CD1c-positive myeloid dendritic cell (primary cell): ENCODE measurements at regions not wholly inside any gene's neighbourhood (a gene's known extent, or its start where the extent isn't known, plus 50 kb on each side); places are given as distances from the start of the nearest gene placed in this dataset.
"Not testable (repeated sequence)": the region's sequence is repeated elsewhere in the genome, so short reads cannot be mapped to it uniquely, and the experiment has no call there.

ENCODE experiments used
- DNase-seq: peaks from one replicate; pipeline ENCODE4 v3.0.0-alpha.2; 2016; ENCODE audit errors: extremely low spot score

- DNase-seq: no peak
Measured at GRCh38 chr18:22043837-22044236, 125.6 kb upstream of the GATA6 start.

DNA sequence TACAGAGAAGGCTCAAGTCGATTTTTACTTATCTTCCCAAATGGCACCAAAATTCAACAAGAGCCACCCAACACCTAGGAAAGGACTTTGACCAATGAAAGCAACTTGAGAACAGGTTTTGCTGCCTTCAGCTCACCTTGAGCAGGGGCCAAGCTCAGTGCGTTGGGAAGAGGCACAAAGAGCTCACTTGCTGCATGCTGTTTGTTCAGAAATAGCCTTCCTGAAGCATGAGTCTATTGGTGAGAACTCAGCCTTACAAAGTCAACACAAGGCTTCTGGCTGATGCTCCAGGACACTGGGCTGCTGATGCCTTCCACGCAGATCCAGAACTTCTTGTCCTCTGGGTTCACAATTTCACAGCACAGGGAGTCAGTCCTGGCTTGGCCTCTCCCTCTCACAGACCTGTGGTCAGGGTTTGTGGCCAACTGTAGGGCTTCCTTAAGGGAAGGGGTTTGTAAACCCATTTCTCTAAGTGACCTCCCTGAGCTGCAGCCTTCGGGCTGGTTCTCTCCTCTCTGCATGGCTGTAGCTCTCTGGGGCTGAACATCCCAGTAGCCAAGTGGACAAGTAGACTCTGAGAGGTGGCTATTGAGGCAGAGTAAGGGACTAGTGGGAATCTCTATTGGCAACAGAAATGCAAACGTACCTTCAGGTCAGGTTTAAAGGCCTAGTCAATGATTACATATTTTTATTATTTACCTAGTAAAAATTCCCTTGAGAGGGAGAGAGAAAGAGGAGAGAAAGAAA, 124.7 kb upstream of the GATA6 start:
- DNase-seq: no peak

DNA sequence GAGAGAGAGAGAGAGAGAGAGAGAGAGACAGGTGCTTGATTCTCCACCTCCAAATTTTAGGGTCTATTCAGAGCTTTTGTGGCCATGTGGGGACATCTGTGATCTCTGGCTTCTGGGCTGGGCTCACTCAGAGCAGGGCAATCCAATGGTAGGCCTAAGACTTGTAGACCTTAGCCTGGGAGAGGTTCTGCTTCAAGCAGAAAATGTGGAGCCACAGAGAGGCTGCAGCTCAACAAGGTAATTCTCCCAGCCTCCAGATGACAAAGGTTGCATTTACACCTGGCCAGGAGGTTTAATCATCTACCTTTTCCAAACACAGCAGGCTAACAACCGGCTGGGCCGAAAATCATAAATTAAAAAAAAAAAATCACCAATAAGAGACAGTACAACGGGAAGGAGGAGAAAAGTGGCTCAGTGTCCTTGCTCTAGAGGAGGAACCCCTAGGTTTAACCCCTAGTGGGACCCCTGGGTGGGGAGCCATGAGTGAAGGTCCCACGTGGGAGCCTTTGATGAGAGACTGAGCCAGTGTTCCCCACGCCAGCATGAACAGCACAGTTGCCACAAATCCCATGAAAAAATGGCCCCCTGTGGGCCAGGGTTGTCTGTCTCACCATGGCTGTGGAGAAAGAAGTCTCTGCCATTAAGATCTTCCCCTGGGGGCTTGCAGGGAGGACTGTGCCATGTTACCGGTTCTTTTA, 124.0 kb upstream of the GATA6 start:
- no peak for DNase-seq

DNA sequence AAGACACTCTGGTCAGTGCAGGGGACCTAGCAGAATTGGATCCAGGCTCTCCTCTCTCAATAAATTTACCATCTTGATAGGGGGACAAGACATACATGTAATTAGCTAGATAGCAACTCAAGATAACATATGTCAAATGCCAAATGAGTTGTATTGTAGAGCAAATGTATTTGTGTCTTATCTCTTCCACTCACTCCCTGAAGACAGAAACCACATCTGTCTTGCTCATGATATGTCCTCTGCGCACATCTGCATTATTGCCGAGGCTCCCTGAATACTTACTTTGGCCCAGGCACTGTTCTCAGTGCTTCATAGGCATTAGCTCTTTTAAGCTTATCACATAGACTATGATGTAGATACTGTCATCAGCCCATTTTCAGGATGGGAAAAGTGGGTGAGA, 122.9 kb upstream of the GATA6 start:
- no peak for DNase-seq

DNA sequence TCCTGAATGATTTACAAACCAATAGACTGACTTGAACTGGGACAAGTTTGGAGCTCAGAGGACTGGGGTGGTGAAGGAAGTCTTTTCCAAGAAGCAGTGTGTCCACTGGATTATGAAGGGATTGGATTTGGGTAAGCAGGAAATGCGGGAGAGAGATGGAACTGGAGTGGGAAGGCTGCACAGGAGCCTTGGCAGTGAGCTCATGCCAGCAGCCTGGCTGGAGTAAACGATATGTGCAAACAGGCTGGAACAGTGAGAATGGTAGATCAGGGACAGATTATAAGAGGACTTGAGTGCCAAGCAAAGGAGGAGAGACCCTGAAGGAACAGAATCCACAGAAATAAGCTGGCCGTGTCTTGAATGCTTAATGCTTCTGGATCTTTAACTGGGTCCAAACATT, 121.9 kb upstream of the GATA6 start:
- no peak for DNase-seq

DNA sequence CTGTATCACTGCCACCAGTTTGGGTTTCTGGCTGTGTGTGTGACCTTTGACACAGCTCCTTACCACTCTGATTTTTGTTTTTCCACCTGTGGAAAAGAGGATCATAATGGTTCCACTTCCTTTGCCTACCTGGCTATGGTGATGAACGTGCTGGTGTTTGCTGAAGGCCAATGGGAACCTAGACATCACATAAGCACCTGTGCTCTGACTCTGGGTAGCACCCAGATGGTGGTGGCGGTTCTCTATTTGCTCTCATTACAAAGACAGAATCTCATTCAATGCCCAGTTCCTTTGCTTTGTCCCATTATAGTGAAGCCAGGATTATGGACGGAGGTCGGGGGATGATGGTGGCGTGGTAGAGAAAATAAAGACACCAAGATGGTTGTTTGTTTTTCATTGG, 121.2 kb upstream of the GATA6 start:
- no peak for DNase-seq

DNA sequence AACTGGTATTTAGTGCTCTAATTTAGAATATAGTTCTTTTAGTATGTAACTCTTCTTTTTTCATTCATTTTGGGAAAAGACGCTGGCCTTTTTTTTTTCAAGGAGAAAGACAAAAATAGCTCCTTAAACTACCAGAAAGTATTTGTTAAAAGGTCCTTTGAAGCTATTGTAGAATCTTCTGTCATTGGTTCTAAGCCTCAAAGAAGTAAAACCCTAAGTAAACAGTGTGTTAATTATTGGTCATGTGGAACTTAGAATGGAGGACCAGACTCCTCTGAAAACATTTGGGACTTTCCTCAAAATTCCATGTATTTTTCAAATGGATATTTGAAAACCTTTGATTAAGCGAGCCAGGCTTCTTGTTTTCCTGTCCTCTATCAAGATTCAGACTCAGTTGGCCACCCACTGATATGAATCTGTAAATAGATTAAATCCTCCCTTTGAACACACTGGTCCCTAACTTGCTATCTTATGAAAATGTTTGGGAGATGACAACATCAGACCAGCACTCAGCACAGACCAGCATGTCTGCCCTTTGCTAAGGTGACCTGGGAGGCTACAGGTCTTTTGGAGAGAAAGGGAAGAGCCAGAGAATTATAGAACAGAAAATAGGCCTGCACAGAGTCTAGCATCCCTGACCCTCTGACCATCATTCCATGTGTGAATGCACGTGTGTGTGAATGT, 120.3 kb upstream of the GATA6 start:
- no peak for DNase-seq

DNA sequence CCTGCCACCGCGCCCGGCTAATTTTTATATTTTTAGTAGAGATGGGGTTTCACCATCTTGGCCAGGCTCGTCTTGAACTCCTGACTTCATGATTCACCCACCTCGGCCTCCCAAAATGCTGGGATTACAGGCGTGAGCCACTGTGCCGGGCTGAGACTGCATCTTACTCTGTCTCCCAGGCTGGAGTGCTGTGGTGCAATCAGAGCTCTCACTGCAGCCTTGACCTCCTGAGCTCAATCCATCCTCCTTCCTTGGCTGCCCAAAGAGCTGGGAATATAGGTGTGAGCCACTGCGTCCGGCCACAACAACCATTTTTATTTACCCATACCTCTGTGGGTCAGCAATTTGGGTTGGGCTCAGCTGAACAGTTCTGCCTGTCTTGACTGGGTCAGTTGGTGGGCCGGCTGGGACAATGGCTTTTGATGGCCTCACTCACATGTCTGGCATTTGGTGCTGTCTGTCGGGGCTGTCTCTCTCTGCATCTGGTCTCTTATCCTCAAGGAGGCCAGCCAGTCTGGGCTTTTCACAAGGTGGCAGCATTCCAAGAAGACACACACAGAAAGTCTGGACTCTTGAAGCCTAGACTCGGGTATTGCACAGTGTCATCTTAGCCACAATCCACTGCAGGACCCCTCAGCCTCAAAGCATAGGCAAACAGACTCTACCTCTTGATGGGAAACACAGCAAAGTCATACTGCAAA, 116.8 kb upstream of the GATA6 start:
- DNase-seq: no peak

- DNase-seq: no peak
Measured at GRCh38 chr18:22055466-22056238, 113.7 kb upstream of the GATA6 start.

GRCh38 chr18:22056950-22057349, 112.4 kb upstream of the GATA6 start:
- DNase-seq: no peak

DNA sequence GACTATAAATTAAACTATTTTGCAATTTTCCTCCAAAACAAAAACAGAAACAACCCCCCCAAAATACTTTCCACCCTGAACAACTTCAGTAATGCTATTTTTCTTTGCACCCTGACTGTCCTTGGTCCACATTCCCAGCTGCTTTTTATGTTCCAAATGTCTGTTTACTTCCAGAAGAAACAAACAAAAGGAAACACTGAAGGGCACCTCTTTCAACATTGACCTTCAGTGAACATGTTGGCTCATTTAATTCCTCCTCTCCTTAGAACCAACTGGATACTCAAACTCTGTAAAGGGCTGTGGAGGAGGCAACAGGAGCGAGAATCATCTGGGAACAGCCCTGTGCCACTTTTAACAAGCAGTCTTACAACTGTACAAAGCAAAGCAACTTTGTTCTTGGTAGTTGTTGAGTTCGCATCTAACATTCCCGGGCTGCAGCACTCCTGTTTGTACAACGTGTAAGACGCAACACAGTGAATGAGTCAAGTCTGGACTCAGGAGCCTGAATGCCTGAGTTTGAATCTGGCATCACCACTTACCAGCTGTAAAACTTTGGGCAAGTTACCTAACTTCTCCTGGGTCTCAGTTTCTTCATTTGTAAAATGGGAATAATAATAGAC, 111.4 kb upstream of the GATA6 start:
- no peak for DNase-seq

DNA sequence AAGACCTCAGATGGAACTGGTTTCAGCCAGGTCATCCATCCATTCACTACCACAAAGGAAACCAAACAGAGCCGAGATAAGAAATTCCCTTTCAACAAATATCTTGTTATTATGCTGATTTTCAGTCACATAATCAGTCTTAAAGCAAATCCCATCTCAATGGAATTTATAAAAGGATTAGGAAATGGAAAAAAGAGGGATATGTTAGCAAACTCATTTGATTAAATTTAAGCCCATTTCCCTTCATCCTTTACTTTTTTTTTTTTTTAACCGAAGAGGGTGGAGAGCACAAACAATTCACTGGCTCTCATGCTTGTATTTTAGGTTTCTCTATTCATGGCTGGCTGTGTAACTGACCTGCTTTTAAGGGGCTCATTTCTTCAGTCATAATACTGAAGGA, 109.0 kb upstream of the GATA6 start:
- DNase-seq: no peak

DNA sequence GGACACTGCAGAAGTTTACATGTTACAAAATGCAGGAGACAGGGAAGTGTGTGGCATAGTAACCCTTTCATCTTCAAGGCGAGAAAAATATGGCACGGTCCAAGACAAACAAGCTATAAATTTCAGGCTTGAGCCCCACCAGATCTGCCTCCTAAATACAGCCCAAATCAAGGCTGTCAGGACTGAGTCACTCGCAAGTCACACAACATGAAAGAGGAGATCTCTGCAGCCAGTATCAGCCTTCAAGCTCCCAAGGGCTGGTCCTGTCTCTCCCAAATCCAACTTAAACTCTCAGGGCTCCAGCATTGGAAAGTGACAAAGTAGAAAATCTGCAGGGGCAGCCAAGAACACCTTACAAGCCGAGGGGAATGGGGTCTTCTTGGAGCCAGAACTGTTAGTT, 106.3 kb upstream of the GATA6 start:
- DNase-seq: no peak

- no peak for DNase-seq
Measured at GRCh38 chr18:22063672-22064071, 105.7 kb upstream of the GATA6 start.

DNA sequence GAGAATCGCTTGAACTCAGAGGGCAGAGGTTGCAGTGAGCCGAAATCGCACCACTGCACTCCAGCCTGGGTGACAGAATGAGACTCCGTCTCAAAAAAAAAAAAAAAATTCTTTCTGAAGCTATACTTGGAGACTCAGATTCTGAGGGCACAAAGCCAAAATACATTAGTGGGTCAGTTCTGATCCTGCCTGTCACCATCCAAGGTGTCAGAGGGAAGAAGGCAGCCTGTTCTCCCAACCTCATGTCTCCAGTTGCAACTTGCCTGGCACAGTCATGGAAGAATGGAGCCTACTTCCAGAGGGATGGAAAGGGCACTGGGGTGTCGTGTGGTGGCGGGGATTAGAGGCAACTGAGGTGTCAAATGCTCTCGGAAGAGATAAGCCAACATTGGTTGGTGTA, 104.8 kb upstream of the GATA6 start:
- DNase-seq: no peak

GRCh38 chr18:22065311-22065710, 104.1 kb upstream of the GATA6 start:
- no peak for DNase-seq

DNA sequence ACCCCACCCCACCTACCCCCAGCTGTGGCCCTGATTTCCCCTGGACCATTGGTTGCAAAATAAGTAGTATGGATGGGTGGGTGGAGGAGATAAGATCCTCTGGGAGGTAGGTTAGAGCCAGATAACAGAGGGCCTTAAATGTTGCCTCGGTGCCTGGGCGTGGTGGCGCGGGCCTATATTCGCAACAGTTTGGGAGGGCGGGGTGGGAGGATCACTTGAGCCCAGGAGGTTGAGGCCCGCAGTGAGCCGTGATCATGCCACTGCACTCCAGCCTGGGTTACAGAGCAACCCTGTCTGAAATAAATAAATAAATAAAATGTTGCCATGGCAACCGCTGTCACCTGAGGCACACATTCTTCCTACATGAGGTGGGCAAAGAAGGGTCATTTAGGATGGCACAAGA, 103.3 kb upstream of the GATA6 start:
- no peak for DNase-seq

GRCh38 chr18:22067109-22067508, 102.3 kb upstream of the GATA6 start:
- DNase-seq: no peak

DNA sequence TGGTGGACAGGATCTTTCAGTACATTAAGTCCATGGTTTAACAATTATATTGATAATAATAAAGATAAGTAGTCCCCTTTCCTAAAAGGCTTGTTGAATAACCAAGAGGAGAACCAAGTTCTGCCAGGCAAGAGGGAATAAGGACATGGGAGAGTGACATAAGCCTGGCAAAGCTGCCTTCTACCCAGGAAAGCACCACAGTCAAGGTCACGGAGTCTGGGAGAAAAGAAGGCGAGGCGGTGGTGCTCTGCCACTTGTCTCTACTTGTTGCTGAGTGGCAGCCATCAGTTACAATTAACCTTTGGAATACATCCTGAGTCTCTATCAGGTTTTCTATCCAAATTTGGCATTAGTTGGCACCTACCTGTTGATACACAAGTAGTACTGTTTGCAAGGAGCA, 101.7 kb upstream of the GATA6 start:
- no peak for DNase-seq

- not testable (repeated sequence) for DNase-seq
Measured at GRCh38 chr18:22068784-22069183, 100.6 kb upstream of the GATA6 start.

DNA sequence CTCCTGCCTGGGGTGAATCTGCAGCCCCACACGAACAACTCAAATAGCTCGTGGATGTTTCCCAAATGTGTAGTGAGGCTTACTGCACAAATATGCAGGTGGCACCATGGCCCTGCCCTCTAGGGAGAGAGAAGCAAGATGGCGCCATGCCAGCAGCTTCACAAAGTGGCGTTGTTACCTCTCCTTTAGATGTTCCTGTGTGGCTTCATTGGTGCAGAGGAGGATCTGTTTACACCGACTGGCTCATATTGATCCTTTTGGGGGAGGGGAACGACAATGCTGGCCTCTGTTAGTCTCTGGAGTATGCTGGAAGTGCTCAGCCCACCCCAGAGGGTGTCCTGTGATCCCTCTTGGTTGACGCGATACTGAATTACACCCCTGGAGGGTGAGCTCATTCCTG, 99.5 kb upstream of the GATA6 start:
- DNase-seq: no peak
